ENCODE measurements at regions not wholly inside any gene's neighbourhood (a gene's known extent, or its start where the extent isn't known, plus 50 kb on each side); places are given as distances from the start of the nearest gene placed in this dataset.

- no peak for DNase-seq (ENCODE audit: low read depth)
- TF ChIP-seq, protein P1, sequence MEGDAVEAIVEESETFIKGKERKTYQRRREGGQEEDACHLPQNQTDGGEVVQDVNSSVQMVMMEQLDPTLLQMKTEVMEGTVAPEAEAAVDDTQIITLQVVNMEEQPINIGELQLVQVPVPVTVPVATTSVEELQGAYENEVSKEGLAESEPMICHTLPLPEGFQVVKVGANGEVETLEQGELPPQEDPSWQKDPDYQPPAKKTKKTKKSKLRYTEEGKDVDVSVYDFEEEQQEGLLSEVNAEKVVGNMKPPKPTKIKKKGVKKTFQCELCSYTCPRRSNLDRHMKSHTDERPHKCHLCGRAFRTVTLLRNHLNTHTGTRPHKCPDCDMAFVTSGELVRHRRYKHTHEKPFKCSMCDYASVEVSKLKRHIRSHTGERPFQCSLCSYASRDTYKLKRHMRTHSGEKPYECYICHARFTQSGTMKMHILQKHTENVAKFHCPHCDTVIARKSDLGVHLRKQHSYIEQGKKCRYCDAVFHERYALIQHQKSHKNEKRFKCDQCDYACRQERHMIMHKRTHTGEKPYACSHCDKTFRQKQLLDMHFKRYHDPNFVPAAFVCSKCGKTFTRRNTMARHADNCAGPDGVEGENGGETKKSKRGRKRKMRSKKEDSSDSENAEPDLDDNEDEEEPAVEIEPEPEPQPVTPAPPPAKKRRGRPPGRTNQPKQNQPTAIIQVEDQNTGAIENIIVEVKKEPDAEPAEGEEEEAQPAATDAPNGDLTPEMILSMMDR (IDR thresholded peaks at IDR 0.05; ENCODE audit: insufficient read depth, low read length, poor library complexity, severe bottlenecking): no peak
- H3K36me3 ChIP-seq (ENCODE audit: control insufficient read depth, insufficient read depth, low read length): no peaks in the 10 kb centered on the region
- H3K27me3 ChIP-seq (ENCODE audit: control insufficient read depth, insufficient read depth, low read length): no peaks in the 10 kb centered on the region
- no peak overlapping the region for H3K4me3 ChIP-seq (ENCODE audit: low read depth, low read length)
Measured at GRCh38 chr17:71730871-71731270, 389.9 kb upstream of the SOX9 start.

DNA sequence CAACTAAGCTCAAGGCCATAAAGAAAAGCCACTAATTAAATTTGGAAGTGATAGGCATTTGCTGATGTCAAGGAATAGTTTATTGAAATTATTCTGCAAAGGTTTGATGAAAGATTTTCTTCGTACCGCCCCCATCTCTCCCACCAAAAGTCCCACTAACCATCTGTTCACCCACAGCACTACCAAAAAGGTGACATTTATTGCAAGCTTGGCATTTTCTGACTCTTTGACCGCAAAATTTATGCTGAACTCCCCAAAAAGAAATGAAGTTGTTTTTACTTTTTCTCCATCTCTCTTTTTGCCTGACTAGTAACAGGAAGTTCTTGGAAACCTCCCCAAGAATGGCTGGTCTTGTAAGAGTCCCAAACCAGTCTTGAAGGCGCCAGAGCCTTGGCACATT, 384.9 kb upstream of the SOX9 start:
- no peak for DNase-seq (ENCODE audit: low read depth)
- Histone ChIP-seq H3K4me3 (ENCODE audit: low read depth, low read length) (no peak overlapping the region), H3K27me3 (ENCODE audit: control insufficient read depth, insufficient read depth, low read length) (no peaks in the 10 kb centered on the region), H3K36me3 (ENCODE audit: control insufficient read depth, insufficient read depth, low read length) (no peaks in the 10 kb centered on the region)
- TF ChIP-seq, protein P1 (IDR thresholded peaks at IDR 0.05; ENCODE audit: insufficient read depth, low read length, poor library complexity, severe bottlenecking): no peak

DNA sequence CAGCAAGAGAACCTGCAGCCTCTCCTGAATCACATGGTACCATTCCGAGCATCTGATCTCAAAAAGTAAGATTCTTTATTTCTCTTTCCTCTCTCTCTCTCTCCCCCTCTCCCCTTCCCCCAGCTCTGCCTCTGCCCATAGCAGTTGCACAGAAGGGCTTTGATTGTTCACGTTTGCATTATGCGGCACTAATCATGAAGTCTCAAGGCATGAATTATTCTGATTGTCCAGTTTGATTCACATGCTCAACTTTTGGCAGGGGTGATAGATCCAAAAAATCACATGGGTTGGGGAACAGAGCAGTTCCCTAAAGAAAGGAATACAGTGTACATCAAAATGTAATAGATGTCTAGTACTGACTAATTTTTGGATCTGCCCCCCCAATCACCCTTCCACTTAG, 380.0 kb upstream of the SOX9 start:
- no peak for DNase-seq (ENCODE audit: low read depth)
- Histone ChIP-seq H3K36me3 (ENCODE audit: control insufficient read depth, insufficient read depth, low read length) (no peaks in the 10 kb centered on the region), H3K27me3 (ENCODE audit: control insufficient read depth, insufficient read depth, low read length) (no peaks in the 10 kb centered on the region), H3K4me3 (ENCODE audit: low read depth, low read length) (no peak overlapping the region)
- TF ChIP-seq, protein P1 (IDR thresholded peaks at IDR 0.05; ENCODE audit: insufficient read depth, low read length, poor library complexity, severe bottlenecking): no peak

GRCh38 chr17:71741836-71742235, 379.0 kb upstream of the SOX9 start:
- Histone ChIP-seq H3K4me3 (ENCODE audit: low read depth, low read length) (no peak overlapping the region), H3K36me3 (ENCODE audit: control insufficient read depth, insufficient read depth, low read length) (no peaks in the 10 kb centered on the region), H3K27me3 (ENCODE audit: control insufficient read depth, insufficient read depth, low read length) (no peaks in the 10 kb centered on the region)
- TF ChIP-seq, protein P1 (IDR thresholded peaks at IDR 0.05; ENCODE audit: insufficient read depth, low read length, poor library complexity, severe bottlenecking): no peak
- no peak for DNase-seq (ENCODE audit: low read depth)

DNA sequence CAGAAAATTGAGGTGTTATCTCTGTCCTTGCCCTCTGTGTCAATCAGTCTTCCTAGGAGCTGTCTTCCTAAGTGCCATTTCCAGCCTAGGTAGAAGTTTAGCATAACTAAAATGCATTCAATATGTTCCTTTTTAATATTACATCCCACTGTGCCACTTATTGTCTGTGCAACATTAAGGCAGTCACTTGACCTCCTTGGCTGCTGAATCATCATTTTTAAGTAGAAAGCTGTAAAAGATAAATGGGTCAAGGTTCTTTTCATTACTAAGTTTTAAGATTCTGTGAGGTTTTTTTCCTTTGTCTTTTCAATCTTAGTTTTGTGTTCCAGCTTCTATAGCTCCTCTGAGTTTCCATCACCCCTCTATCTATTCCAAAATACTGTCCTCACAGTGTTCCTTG, 371.9 kb upstream of the SOX9 start:
- Histone ChIP-seq H3K27me3 (ENCODE audit: control insufficient read depth, insufficient read depth, low read length) (no peaks in the 10 kb centered on the region), H3K36me3 (ENCODE audit: control insufficient read depth, insufficient read depth, low read length) (no peaks in the 10 kb centered on the region), H3K4me3 (ENCODE audit: low read depth, low read length) (no peak overlapping the region)
- DNase-seq (ENCODE audit: low read depth): no peak
- TF ChIP-seq, protein P1 (IDR thresholded peaks at IDR 0.05; ENCODE audit: insufficient read depth, low read length, poor library complexity, severe bottlenecking): no peak

DNA sequence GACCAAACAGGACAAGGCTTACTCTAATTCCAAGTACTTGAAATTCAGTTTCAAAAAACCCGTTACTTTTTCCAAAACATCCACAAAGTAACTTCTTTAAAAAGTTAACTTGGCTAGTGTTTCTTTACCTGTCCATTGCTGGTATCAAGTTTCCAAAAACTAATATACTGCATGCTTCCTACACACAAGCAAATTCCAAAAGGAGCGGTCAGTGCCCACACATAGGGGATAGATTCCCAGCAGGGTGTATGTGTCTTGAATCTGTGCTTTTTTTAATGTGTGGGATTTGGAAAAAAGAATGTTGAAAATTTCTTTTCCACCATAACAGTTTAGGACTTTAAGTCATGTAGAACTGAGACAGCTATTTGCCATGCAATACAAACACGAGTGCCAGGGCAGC, 367.8 kb upstream of the SOX9 start:
- Histone ChIP-seq H3K36me3 (ENCODE audit: control insufficient read depth, insufficient read depth, low read length) (no peaks in the 10 kb centered on the region), H3K27me3 (ENCODE audit: control insufficient read depth, insufficient read depth, low read length) (no peaks in the 10 kb centered on the region), H3K4me3 (ENCODE audit: low read depth, low read length) (no peak overlapping the region)
- no peak for DNase-seq (ENCODE audit: low read depth)
- TF ChIP-seq, protein P1 (IDR thresholded peaks at IDR 0.05; ENCODE audit: insufficient read depth, low read length, poor library complexity, severe bottlenecking): no peak
